Transverse colon (tissue), 4 donors: ENCODE measurements at regions not wholly inside any gene's neighbourhood (a gene's known extent, or its start where the extent isn't known, plus 50 kb on each side); places are given as distances from the start of the nearest gene placed in this dataset.

Experiments used
- DNase-seq: peaks from one replicate; pipeline ENCODE4 v3.0.0-alpha.2; 2019
- H3K27ac ChIP-seq, 4 donors: fragments of 200-600 bp; sonication (generic); 2 replicates each; pipeline ENCODE4 v1.5.1; 2016 to 2018; ENCODE audit warnings: inconsistent platforms in 4 of 4
- H3K27me3 ChIP-seq: fragments of 200-600 bp; sonication (generic); 2 replicates; pipeline ENCODE4 v1.5.1; 2017; ENCODE audit warnings: inconsistent platforms
- H3K36me3 ChIP-seq, 4 donors: fragments of 200-600 bp; sonication (generic); 2 replicates each; pipeline ENCODE4 v1.5.1; 2017 to 2019; ENCODE audit warnings: inconsistent platforms in 4 of 4
- H3K4me1 ChIP-seq, 4 donors: fragments of 200-600 bp; sonication (generic); 2 replicates each; pipeline ENCODE4 v1.5.1; 2017 to 2020; ENCODE audit warnings: inconsistent platforms in 4 of 4
- H3K4me3 ChIP-seq, 4 donors: fragments of 200-600 bp; sonication (generic); 1 replicate in 1 of 4; 2 replicates in 3 of 4; pipeline versions ENCODE4 v1.5.1 to v1.6.1; 2017 to 2019; ENCODE audit warnings: inconsistent platforms in 4 of 4
- H3K9me3 ChIP-seq, 2 donors: fragments of 200-600 bp; sonication (generic); 2 replicates each; pipeline ENCODE4 v1.5.1; 2017 to 2019; ENCODE audit warnings: inconsistent platforms in 2 of 2
- CTCF ChIP-seq, 5 experiments: fragments of 200-600 bp in 3 of 5; fragments of 450-650 bp in 2 of 5; sonication (generic) in 3 of 5; IDR thresholded peaks; 1 replicate in 2 of 5; 2 replicates in 3 of 5; pipeline ENCODE4 v1.5.1; 2016 to 2017; ENCODE audit warnings: antibody characterized with exemption in 5 of 5, inconsistent platforms in 3 of 5, mild to moderate bottlenecking in 2 of 5, moderate library complexity in 1 of 5
- EP300 ChIP-seq: sonication (generic); formaldehyde crosslinking; IDR thresholded peaks from one replicate; pipeline ENCODE4 v1.6.1; 2017; ENCODE audit warnings: antibody characterized with exemption, low read depth
- POLR2A ChIP-seq: fragments of 450-650 bp; IDR thresholded peaks from one replicate; pipeline ENCODE4 v1.6.1; 2016; ENCODE audit warnings: antibody characterized with exemption, mild to moderate bottlenecking, moderate library complexity
- POLR2AphosphoS5 ChIP-seq, 3 donors: sonication (generic); formaldehyde crosslinking; IDR thresholded peaks; one replicate each; pipeline ENCODE4 v1.6.1; 2016; ENCODE audit warnings: antibody characterized with exemption in 3 of 3
- WGBS, 2 donors: methylation state at CpG; one replicate each; pipeline ENCODE4 v1.1.5; 2018; ENCODE audit warnings: low coverage in 1 of 2; 5-methylcytosine and 5-hydroxymethylcytosine counted together
- in situ Hi-C, 4 donors: fragments of 200-750 bp; cut with MboI; loops; one replicate each; pipeline versions ENCODE4 v1.15.0 to v1.15.1; 2017; ENCODE audit warnings: low sequenced_read_pairs in 3 of 4, low pct_ligation_motif_present in 1 of 4, low pct_unique_long_range_greater_than_20kb in 1 of 4
- intact Hi-C: fragments of 100-400 bp; cut with DNase I; formaldehyde crosslinking; loops from one replicate; pipeline ENCODE4 v1.15.1; 2023; ENCODE audit warnings: low total_unique reads

- in situ Hi-C loops (no loop called here), intact Hi-C loops (no loop called here)
- Histone ChIP-seq H3K4me1 (peaks cover 6 to 64% (median 39%) of the 10 kb centered on the region in 4 donors), H3K4me3 (no peak overlapping the region), H3K27ac (peak overlapping the region; percentile 72 to 81 (median 75)), H3K9me3 (no peaks in the 10 kb centered on the region), H3K27me3 (no peaks in the 10 kb centered on the region), H3K36me3 (no peaks in the 10 kb centered on the region)
- DNase-seq: peak; percentile 31
- WGBS, 2 donors: 75 to 76% methylated on average over 3 to 4 of the region's 4 CpGs
- TF ChIP-seq EP300 (no peak), POLR2AphosphoS5 (IDR thresholded peaks at IDR 0.05) (no peak), POLR2A (no peak), CTCF (IDR thresholded peaks at IDR 0.05) (no peak)
These were observed 308.3 kb downstream of the SOX9 start for GRCh38 chr17:72429066-72429638.

GRCh38 chr17:72430611-72431432 lies 310.0 kb downstream of the SOX9 start:
- Histone ChIP-seq H3K4me3 (no peak overlapping the region), H3K4me1 (peaks cover 6 to 64% (median 39%) of the 10 kb centered on the region in 4 donors), H3K36me3 (no peaks in the 10 kb centered on the region), H3K9me3 (no peaks in the 10 kb centered on the region), H3K27me3 (no peaks in the 10 kb centered on the region), H3K27ac (peak overlapping the region; percentile 72 to 81 (median 75))
- DNase-seq: peak; percentile 77
- WGBS, 2 donors: 47% methylated on average over 20 of the region's 20 CpGs; no CpG with 5 or more reads in 1 of the 2 donors
- TF ChIP-seq CTCF (IDR thresholded peaks at IDR 0.05): peak; percentile 26 to 72 (median 39)
- TF ChIP-seq POLR2AphosphoS5 (IDR thresholded peaks at IDR 0.05): peak in 1 of 3 donors; percentile 13
- TF ChIP-seq EP300: no peak
- TF ChIP-seq POLR2A: peak; percentile 25
- in situ Hi-C loops (loop anchor here in 1 of 4 donors (10.0 kb wide), 1 partner anchor 104 kb away; no protein-coding TSS in a partner anchor), intact Hi-C loops (no loop called here)

GRCh38 chr17:72432143-72432621 lies 311.4 kb downstream of the SOX9 start:
- H3K9me3 ChIP-seq: no peaks in the 10 kb centered on the region
- peaks cover 6 to 64% (median 36%) of the 10 kb centered on the region in 4 donors for H3K4me1 ChIP-seq
- H3K27ac ChIP-seq: peak overlapping the region; percentile 74 to 81 (median 76)
- no peaks in the 10 kb centered on the region for H3K27me3 ChIP-seq
- peak in 2 of 3 donors; percentile 52 to 69 for TF ChIP-seq POLR2AphosphoS5 (IDR thresholded peaks at IDR 0.05)
- peak in 3 of 5 experiments; percentile 8 to 46 (median 46) for TF ChIP-seq CTCF (IDR thresholded peaks at IDR 0.05)
- TF ChIP-seq EP300: no peak
- TF ChIP-seq POLR2A: peak; percentile 35
- peak; percentile 75 for DNase-seq
- no peaks in the 10 kb centered on the region for H3K36me3 ChIP-seq
- in situ Hi-C loops: loop anchor here in 1 of 4 donors (10.0 kb wide), 1 partner anchor 103 kb away; no protein-coding TSS in a partner anchor
- no peak overlapping the region for H3K4me3 ChIP-seq
- WGBS, 2 donors: 31% methylated on average over 11 of the region's 11 CpGs; no CpG with 5 or more reads in 1 of the 2 donors
- intact Hi-C loops: no loop called here

- Histone ChIP-seq H3K36me3 (no peaks in the 10 kb centered on the region), H3K4me1 (peaks cover 6 to 59% (median 31%) of the 10 kb centered on the region in 4 donors), H3K4me3 (no peak overlapping the region), H3K27me3 (no peaks in the 10 kb centered on the region), H3K9me3 (no peaks in the 10 kb centered on the region), H3K27ac (peak overlapping the region; percentile 74 to 81 (median 76))
- TF ChIP-seq CTCF (IDR thresholded peaks at IDR 0.05) (no peak), POLR2AphosphoS5 (IDR thresholded peaks at IDR 0.05) (no peak), EP300 (no peak), POLR2A (no peak)
- 22 to 46% methylated on average over 3 to 4 of the region's 4 CpGs for WGBS, 2 donors
- intact Hi-C loops (no loop called here), in situ Hi-C loops (loop anchor here in 1 of 4 donors (10.0 kb wide), 1 partner anchor 102 kb away; no protein-coding TSS in a partner anchor)
- no peak for DNase-seq
These were observed 312.1 kb downstream of the SOX9 start for GRCh38 chr17:72432881-72433280.
